Breast epithelium (tissue), 4 donors: ENCODE measurements at regions not wholly inside any gene's neighbourhood (a gene's known extent, or its start where the extent isn't known, plus 50 kb on each side); places are given as distances from the start of the nearest gene placed in this dataset.

Source experiments
- DNase-seq, 2 donors: peaks; one replicate each; pipeline ENCODE4 v3.0.0-alpha.2; 2019; ENCODE audit warnings: low spot score in 2 of 2
- H3K27ac ChIP-seq, 2 donors: fragments of 200-600 bp; sonication (generic) in 1 of 2; one replicate each; pipeline ENCODE4 v1.5.1; 2016 to 2019; ENCODE audit warnings: mild to moderate bottlenecking in 1 of 2
- H3K27me3 ChIP-seq, 2 donors: fragments of 200-600 bp; sonication (generic) in 1 of 2; one replicate each; pipeline versions ENCODE4 v1.5.1 to v1.6.0; 2017 to 2019; ENCODE audit warnings: control low read depth in 1 of 2, mild to moderate bottlenecking in 1 of 2
- H3K36me3 ChIP-seq: fragments of 200-600 bp; one replicate; pipeline ENCODE4 v1.5.1; 2019
- H3K4me1 ChIP-seq, 2 donors: fragments of 200-600 bp; sonication (generic); one replicate each; pipeline ENCODE4 v1.5.1; 2016 to 2019; ENCODE audit warnings: control low read depth in 1 of 2
- H3K4me3 ChIP-seq, 3 donors: fragments of 200-600 bp; sonication (generic); 1 replicate in 2 of 3; 2 replicates in 1 of 3; pipeline ENCODE4 v1.5.1; 2016 to 2019; ENCODE audit warnings: mild to moderate bottlenecking in 3 of 3, moderate library complexity in 2 of 3
- H3K9me3 ChIP-seq, 2 donors: fragments of 200-600 bp; sonication (generic) in 1 of 2; one replicate each; pipeline ENCODE4 v1.5.1; 2016 to 2019; ENCODE audit warnings: control low read depth in 1 of 2
- CTCF ChIP-seq, 3 donors: fragments of 450-650 bp; IDR thresholded peaks; one replicate each; pipeline ENCODE4 v1.5.1; 2016 to 2017; ENCODE audit warnings: antibody characterized with exemption in 3 of 3, mild to moderate bottlenecking in 3 of 3, moderate library complexity in 3 of 3
- POLR2A ChIP-seq: fragments of 450-650 bp; IDR thresholded peaks from one replicate; pipeline ENCODE4 v1.6.1; 2016; ENCODE audit warnings: antibody characterized with exemption, mild to moderate bottlenecking, moderate library complexity
- POLR2AphosphoS5 ChIP-seq, 3 donors: sonication (generic); formaldehyde crosslinking; IDR thresholded peaks; one replicate each; pipeline ENCODE4 v1.6.1; 2017; ENCODE audit warnings: antibody characterized with exemption in 3 of 3
- intact Hi-C: fragments of 100-400 bp; cut with DNase I; formaldehyde crosslinking; loops from one replicate; pipeline ENCODE4 v1.15.1; 2023; ENCODE audit warnings: low total_unique reads

- intact Hi-C loops, result no loop called here
- no peaks in the 10 kb centered on the region for H3K27me3 ChIP-seq
- H3K36me3 ChIP-seq, result no peaks in the 10 kb centered on the region
- no peaks in the 10 kb centered on the region for H3K4me1 ChIP-seq
- no peak for TF ChIP-seq POLR2AphosphoS5 (IDR thresholded peaks at IDR 0.05)
- no peak for TF ChIP-seq POLR2A
- TF ChIP-seq CTCF (IDR thresholded peaks at IDR 0.05), result no peak
- H3K4me3 ChIP-seq, result no peak overlapping the region
- DNase-seq, result no peak
- H3K9me3 ChIP-seq, result no peaks in the 10 kb centered on the region
- H3K27ac ChIP-seq, result no peak overlapping the region
Measured at GRCh38 chr5:117054911-117055310, 480.3 kb upstream of the SEMA6A start.

GRCh38 chr5:117054141-117054540, 479.5 kb upstream of the SEMA6A start:
- intact Hi-C loops, result no loop called here

DNA sequence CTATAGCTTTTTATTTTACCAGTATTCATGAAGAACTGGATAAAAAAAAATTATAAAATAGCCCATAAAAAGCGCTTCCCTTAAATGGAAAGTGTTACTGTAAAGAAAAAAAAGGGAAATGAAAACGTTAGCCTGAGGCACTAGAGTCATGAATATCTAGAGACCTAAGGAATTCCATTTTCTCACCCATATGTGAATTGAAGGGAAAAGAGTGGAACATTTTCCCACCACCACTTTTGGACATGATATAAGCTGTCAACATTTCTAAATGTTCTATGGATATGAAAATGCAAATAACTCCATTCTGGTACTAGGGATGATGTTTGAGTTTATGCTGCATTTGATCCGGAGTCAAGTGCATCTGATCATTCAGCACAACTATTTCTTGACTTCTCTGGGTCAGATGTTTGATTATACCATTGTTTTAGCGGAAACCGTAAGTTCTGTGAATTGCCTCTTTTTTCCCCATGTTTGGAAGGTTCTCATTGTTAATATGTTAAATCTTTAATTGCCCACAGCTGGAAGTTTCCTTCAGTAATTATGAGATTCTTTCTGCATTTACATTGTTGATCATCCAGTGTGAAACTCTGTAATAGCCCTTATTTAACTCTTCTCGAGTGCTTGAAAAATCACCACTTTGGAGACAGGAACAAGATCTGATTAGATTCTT, 467.4 kb upstream of the SEMA6A start:
- Histone ChIP-seq H3K4me1 (no peaks in the 10 kb centered on the region), H3K27ac (no peak overlapping the region), H3K9me3 (no peaks in the 10 kb centered on the region), H3K4me3 (no peak overlapping the region), H3K36me3 (no peaks in the 10 kb centered on the region), H3K27me3 (no peaks in the 10 kb centered on the region)
- no peak for TF ChIP-seq CTCF (IDR thresholded peaks at IDR 0.05)
- TF ChIP-seq POLR2AphosphoS5 (IDR thresholded peaks at IDR 0.05), result no peak
- intact Hi-C loops, result no loop called here
- no peak for DNase-seq

More at GRCh38 chr5:117054141-117054540, 479.5 kb upstream of the SEMA6A start:
- Histone ChIP-seq H3K4me3 (no peak overlapping the region), H3K9me3 (no peaks in the 10 kb centered on the region), H3K27me3 (no peaks in the 10 kb centered on the region), H3K4me1 (no peaks in the 10 kb centered on the region), H3K36me3 (no peaks in the 10 kb centered on the region), H3K27ac (no peak overlapping the region)
- TF ChIP-seq POLR2AphosphoS5 (IDR thresholded peaks at IDR 0.05), result no peak
- TF ChIP-seq CTCF (IDR thresholded peaks at IDR 0.05), result no peak
- no peak for TF ChIP-seq POLR2A
- no peak for DNase-seq

DNA sequence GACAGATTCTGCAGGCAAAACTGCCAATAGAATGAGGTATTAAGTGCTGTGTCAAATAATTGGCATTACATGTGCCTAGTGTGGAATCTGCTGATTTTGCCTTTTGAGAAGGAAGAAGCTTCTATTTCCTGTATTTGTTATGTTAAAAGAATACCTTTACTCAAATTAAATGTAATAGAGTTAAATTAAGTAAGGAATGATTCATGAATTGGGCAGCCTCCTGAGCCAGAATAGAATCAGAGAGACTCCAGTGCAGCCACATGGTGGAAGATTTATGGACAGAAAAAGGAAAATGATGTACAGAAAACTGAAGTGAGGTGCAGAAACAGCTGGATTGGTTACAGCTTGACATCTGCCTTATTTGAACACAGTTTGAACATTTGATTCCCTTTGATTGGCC, 464.4 kb upstream of the SEMA6A start:
- intact Hi-C loops, result no loop called here
- TF ChIP-seq CTCF (IDR thresholded peaks at IDR 0.05) (no peak), POLR2A (no peak)
- no peak overlapping the region for H3K27ac ChIP-seq
- H3K27me3 ChIP-seq, result no peaks in the 10 kb centered on the region
- no peak overlapping the region for H3K4me3 ChIP-seq
- no peak for DNase-seq
- H3K4me1 ChIP-seq, result no peaks in the 10 kb centered on the region
- H3K9me3 ChIP-seq, result no peaks in the 10 kb centered on the region
- H3K36me3 ChIP-seq, result no peaks in the 10 kb centered on the region

DNA sequence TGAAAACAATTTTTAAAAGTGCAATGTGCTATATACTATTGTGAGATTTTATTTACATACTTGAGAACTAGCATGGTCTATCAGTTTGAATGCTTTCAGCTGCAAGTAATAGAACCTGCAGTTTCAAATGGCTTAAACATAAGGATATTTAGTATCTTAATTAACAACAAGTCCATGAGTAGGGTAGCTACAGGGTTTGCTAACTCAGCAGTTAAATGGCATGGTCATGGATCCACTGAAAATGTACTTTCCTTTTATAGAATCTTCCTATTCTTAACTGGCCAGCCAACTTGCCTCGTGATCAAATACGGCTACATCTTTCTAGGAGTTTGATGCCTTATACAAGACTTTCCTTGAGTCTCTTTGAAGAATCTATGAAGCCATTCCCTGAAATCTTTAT, 452.8 kb upstream of the SEMA6A start:
- DNase-seq, result no peak
- H3K27ac ChIP-seq, result no peak overlapping the region
- no peaks in the 10 kb centered on the region for H3K36me3 ChIP-seq
- H3K9me3 ChIP-seq, result no peaks in the 10 kb centered on the region
- no peak overlapping the region for H3K4me3 ChIP-seq
- no peaks in the 10 kb centered on the region for H3K27me3 ChIP-seq
- TF ChIP-seq POLR2AphosphoS5 (IDR thresholded peaks at IDR 0.05) (no peak), CTCF (IDR thresholded peaks at IDR 0.05) (no peak), POLR2A (no peak)
- H3K4me1 ChIP-seq, result no peaks in the 10 kb centered on the region
- intact Hi-C loops, result no loop called here
